Choroid plexus epithelial cell (primary cell): ENCODE measurements at regions not wholly inside any gene's neighbourhood (a gene's known extent, or its start where the extent isn't known, plus 50 kb on each side); places are given as distances from the start of the nearest gene placed in this dataset.

ENCODE experiments used
- DNase-seq: peaks from one replicate; pipeline ENCODE4 v3.0.0-alpha.2; 2010; ENCODE audit warnings: low read depth
- H3K4me3 ChIP-seq: 2 replicates; pipeline ENCODE4 v1.5.1; 2011; ENCODE audit warnings: low read depth, mild to moderate bottlenecking, control low read depth, low read length, moderate library complexity
- CTCF ChIP-seq: conservative IDR thresholded peaks from 2 replicates; pipeline ENCODE4 v1.5.1; 2011; ENCODE audit warnings: low read depth, mild to moderate bottlenecking, control low read depth, inconsistent platforms, low read length, moderate library complexity

GRCh38 chr20:23254505-23254904 is 96.1 kb upstream of the NXT1 start:
- H3K4me3 ChIP-seq: no peak overlapping the region
- TF ChIP-seq CTCF: no peak
- DNase-seq: no peak

GRCh38 chr20:23254034-23254433 is 96.6 kb upstream of the NXT1 start:
- no peak overlapping the region for H3K4me3 ChIP-seq
- no peak for DNase-seq
- TF ChIP-seq CTCF: no peak

GRCh38 chr20:23253524-23253923 is 97.1 kb upstream of the NXT1 start:
- H3K4me3 ChIP-seq: no peak overlapping the region
- no peak for TF ChIP-seq CTCF
- no peak for DNase-seq

- no peak for DNase-seq
- H3K4me3 ChIP-seq: no peak overlapping the region
- no peak for TF ChIP-seq CTCF
Measured at GRCh38 chr20:23251779-23252178, 98.8 kb upstream of the NXT1 start.

- H3K4me3 ChIP-seq: no peak overlapping the region
- TF ChIP-seq CTCF: no peak
- no peak for DNase-seq
Measured at GRCh38 chr20:23249541-23249940, 101.0 kb upstream of the NXT1 start.

GRCh38 chr20:23248461-23248882 is 102.1 kb upstream of the NXT1 start:
- DNase-seq: peak; percentile 37

More at GRCh38 chr20:23248461-23248882, 102.1 kb upstream of the NXT1 start:
- no peak overlapping the region for H3K4me3 ChIP-seq
- TF ChIP-seq CTCF: no peak
